Ishikawa (cell line): ENCODE measurements at regions not wholly inside any gene's neighbourhood (a gene's known extent, or its start where the extent isn't known, plus 50 kb on each side); places are given as distances from the start of the nearest gene placed in this dataset.

Experiments
- CEBPB ChIP-seq: IDR thresholded peaks from 2 replicates; pipeline ENCODE4 v1.6.1; 2012
- CREB1 ChIP-seq: IDR thresholded peaks from 2 replicates; pipeline ENCODE4 v1.6.1; 2012; ENCODE audit warnings: low read depth
- EGR1 ChIP-seq: IDR thresholded peaks from 2 replicates; pipeline ENCODE4 v1.6.1; 2012
- EP300 ChIP-seq: IDR thresholded peaks from 2 replicates; pipeline ENCODE4 v1.6.1; 2012; ENCODE audit warnings: borderline replicate concordance
- FOXM1 ChIP-seq: IDR thresholded peaks from 2 replicates; pipeline ENCODE4 v1.6.1; 2012; ENCODE audit warnings: low read depth, borderline replicate concordance
- RAD21 ChIP-seq: IDR thresholded peaks from 2 replicates; pipeline ENCODE4 v1.6.1; 2012; ENCODE audit warnings: low read depth
- TAF1 ChIP-seq: IDR thresholded peaks from 2 replicates; pipeline ENCODE4 v1.6.1; 2012; ENCODE audit warnings: low read depth, mild to moderate bottlenecking
- TCF12 ChIP-seq: IDR thresholded peaks from 2 replicates; pipeline ENCODE4 v1.6.1; 2012; ENCODE audit warnings: low read depth
- ZBTB7A ChIP-seq: IDR thresholded peaks from 2 replicates; pipeline ENCODE4 v1.6.1; 2012; ENCODE audit warnings: low read depth
- TF ChIP-seq, protein P1 (sequence below): IDR thresholded peaks from 2 replicates; pipeline ENCODE4 v1.6.1; 2012; ENCODE audit warnings: low read depth, mild to moderate bottlenecking
- TF ChIP-seq, protein P2 (sequence below): IDR thresholded peaks from 2 replicates; pipeline ENCODE4 v1.6.1; 2012
- TF ChIP-seq, protein P3 (sequence below): IDR thresholded peaks from 2 replicates; pipeline ENCODE4 v1.6.1; 2012

DNA sequence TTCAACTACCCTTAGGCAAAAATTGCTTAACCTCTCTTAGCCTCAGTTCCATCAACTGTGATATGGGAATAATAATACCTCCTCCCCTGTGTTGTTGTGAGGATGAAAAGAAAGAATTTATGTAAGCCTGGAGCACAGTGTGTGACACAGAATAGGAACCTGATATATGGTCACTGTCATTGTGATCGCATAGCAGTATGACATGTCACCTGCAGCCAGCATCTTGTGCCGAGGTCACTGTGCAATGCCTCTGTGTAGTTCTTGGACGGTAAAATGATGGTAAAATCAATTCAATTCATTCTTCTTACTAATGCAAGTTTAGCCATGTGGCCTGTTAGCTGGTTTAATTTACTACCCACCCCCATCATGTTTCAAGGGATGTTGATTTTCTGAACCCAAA lies 54.6 kb upstream of the GPR158 start:
- TF ChIP-seq EP300 (no peak), TAF1 (no peak), ZBTB7A (no peak), RAD21 (no peak), TCF12 (no peak), EGR1 (no peak), FOXM1 (no peak), CEBPB (no peak), CREB1 (no peak)
- TF ChIP-seq, protein P1, sequence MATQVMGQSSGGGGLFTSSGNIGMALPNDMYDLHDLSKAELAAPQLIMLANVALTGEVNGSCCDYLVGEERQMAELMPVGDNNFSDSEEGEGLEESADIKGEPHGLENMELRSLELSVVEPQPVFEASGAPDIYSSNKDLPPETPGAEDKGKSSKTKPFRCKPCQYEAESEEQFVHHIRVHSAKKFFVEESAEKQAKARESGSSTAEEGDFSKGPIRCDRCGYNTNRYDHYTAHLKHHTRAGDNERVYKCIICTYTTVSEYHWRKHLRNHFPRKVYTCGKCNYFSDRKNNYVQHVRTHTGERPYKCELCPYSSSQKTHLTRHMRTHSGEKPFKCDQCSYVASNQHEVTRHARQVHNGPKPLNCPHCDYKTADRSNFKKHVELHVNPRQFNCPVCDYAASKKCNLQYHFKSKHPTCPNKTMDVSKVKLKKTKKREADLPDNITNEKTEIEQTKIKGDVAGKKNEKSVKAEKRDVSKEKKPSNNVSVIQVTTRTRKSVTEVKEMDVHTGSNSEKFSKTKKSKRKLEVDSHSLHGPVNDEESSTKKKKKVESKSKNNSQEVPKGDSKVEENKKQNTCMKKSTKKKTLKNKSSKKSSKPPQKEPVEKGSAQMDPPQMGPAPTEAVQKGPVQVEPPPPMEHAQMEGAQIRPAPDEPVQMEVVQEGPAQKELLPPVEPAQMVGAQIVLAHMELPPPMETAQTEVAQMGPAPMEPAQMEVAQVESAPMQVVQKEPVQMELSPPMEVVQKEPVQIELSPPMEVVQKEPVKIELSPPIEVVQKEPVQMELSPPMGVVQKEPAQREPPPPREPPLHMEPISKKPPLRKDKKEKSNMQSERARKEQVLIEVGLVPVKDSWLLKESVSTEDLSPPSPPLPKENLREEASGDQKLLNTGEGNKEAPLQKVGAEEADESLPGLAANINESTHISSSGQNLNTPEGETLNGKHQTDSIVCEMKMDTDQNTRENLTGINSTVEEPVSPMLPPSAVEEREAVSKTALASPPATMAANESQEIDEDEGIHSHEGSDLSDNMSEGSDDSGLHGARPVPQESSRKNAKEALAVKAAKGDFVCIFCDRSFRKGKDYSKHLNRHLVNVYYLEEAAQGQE = no peak
- TF ChIP-seq, protein P2, sequence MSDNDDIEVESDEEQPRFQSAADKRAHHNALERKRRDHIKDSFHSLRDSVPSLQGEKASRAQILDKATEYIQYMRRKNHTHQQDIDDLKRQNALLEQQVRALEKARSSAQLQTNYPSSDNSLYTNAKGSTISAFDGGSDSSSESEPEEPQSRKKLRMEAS = no peak
- TF ChIP-seq, protein P3, sequence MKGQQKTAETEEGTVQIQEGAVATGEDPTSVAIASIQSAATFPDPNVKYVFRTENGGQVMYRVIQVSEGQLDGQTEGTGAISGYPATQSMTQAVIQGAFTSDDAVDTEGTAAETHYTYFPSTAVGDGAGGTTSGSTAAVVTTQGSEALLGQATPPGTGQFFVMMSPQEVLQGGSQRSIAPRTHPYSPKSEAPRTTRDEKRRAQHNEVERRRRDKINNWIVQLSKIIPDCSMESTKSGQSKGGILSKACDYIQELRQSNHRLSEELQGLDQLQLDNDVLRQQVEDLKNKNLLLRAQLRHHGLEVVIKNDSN = no peak
